DMS153 (cell line): ENCODE measurements at regions not wholly inside any gene's neighbourhood (a gene's known extent, or its start where the extent isn't known, plus 50 kb on each side); places are given as distances from the start of the nearest gene placed in this dataset.

ENCODE experiments used
- DNase-seq: peaks from one replicate; lab custom pipeline; 2025; lab: John Stamatoyannopoulos, UW

GRCh38 chr7:68640103-68640502 lies 958.2 kb upstream of the AUTS2 start:
- no peak for DNase-seq

- no peak for DNase-seq
These were observed 955.5 kb upstream of the AUTS2 start for GRCh38 chr7:68642727-68643126.

GRCh38 chr7:68663392-68663791 lies 934.9 kb upstream of the AUTS2 start:
- no peak for DNase-seq

GRCh38 chr7:68671046-68671445 lies 927.2 kb upstream of the AUTS2 start:
- DNase-seq, result no peak

GRCh38 chr7:68671671-68672070 lies 926.6 kb upstream of the AUTS2 start:
- DNase-seq, result no peak

GRCh38 chr7:68674826-68675225 lies 923.4 kb upstream of the AUTS2 start:
- DNase-seq, result no peak

GRCh38 chr7:68676813-68677535 lies 921.3 kb upstream of the AUTS2 start:
- DNase-seq, result no peak

GRCh38 chr7:68678196-68678595 lies 920.1 kb upstream of the AUTS2 start:
- no peak for DNase-seq

GRCh38 chr7:68679459-68680234 lies 918.6 kb upstream of the AUTS2 start:
- DNase-seq, result peak; percentile 19

- DNase-seq, result no peak
These were observed 917.9 kb upstream of the AUTS2 start for GRCh38 chr7:68680235-68680872.

- peak; percentile 93 for DNase-seq
These were observed 915.4 kb upstream of the AUTS2 start for GRCh38 chr7:68682910-68683309.

- DNase-seq, result peak; percentile 88
These were observed 913.9 kb upstream of the AUTS2 start for GRCh38 chr7:68684246-68684839.

- peak; percentile 19 for DNase-seq
These were observed 913.3 kb upstream of the AUTS2 start for GRCh38 chr7:68684996-68685395.

- DNase-seq, result peak; percentile 66
These were observed 909.7 kb upstream of the AUTS2 start for GRCh38 chr7:68688416-68689086.

- DNase-seq, result no peak
These were observed 909.2 kb upstream of the AUTS2 start for GRCh38 chr7:68689087-68689433.

GRCh38 chr7:68691261-68692216 lies 906.7 kb upstream of the AUTS2 start:
- DNase-seq, result no peak

- DNase-seq, result no peak
These were observed 905.8 kb upstream of the AUTS2 start for GRCh38 chr7:68692511-68692910.

GRCh38 chr7:68694656-68695055 lies 903.6 kb upstream of the AUTS2 start:
- no peak for DNase-seq

GRCh38 chr7:68697796-68698280 lies 900.4 kb upstream of the AUTS2 start:
- no peak for DNase-seq

GRCh38 chr7:68699090-68699711 lies 899.1 kb upstream of the AUTS2 start:
- no peak for DNase-seq
